NCI-H2107 treated with DMSO at 0.1 percent for 48 hours (cell line): ENCODE measurements at regions not wholly inside any gene's neighbourhood (a gene's known extent, or its start where the extent isn't known, plus 50 kb on each side); places are given as distances from the start of the nearest gene placed in this dataset.

Experiments used
- DNase-seq: peaks from one replicate; lab custom pipeline; 2025; ENCODE audit not compliant: unreplicated experiment; lab: John Stamatoyannopoulos, UW

DNA sequence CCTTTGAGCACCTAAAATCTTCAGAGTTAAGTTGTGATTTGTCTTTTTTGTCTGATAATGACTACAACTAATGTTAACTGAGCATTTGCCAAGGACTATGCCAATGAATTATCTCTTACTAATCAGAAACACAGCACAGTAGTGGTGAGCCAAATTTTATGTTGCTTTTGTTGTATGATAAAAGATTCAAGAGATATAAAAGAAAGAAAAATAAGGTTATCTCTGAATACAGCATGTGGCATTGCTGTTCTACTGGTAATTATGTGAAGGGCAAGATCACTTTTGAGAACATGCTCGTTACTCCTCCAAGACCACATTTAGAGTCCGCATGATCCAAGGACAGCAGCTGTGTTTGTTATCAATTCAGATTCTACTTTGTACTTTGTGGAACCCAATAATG is 133.4 kb upstream of the MYLIP start:
- no peak for DNase-seq

GRCh38 chr6:15994814-15995459 is 133.9 kb upstream of the MYLIP start:
- DNase-seq, result no peak

DNA sequence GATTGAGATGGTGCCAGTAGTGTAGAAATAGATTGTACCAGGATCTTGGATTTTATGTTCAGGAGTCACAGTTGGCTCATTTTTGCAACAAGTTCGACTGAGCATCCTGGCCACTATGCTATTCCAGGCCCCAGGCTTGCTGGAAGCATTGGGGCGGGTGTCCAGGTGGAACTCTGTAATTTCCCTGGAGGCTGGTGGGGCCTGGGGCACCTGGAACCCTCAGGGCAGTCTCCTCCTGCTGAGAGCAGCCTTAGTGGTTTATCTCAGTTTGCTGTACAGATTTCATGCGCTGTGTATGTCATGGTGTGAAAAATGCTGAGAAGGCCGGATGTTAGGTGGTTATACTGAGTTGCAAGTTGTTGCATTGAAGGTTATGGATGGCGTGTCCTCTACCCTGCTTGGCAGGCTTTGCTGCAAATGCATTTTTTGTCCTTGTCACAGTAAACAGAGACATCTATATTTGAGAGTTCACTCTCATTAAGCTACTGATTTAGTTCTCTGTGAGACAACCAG is 135.1 kb upstream of the MYLIP start:
- DNase-seq, result no peak

GRCh38 chr6:15990179-15990578 is 138.7 kb upstream of the MYLIP start:
- DNase-seq, result no peak

DNA sequence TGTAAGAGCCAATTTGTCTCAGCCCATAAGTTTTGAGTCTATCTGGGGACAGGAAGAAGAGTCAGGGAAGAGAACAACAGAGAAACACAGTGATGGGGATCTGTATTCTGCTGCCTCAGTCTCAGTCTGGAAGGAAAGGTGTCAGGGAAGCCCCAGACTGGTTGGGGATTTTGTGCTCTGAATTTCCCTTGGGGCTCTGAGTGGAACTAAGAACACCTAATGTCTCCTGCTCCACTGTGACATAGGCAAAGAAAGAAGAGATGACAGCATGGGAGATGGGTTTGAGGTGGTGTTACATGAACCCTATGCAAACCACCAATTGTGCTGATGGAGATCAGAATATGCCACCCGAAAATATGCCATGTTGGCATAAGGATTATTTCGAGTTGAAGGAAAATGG is 139.5 kb upstream of the MYLIP start:
- no peak for DNase-seq

- no peak for DNase-seq
These were observed 141.3 kb upstream of the MYLIP start for GRCh38 chr6:15987569-15987968.

GRCh38 chr6:15986027-15986629 is 142.8 kb upstream of the MYLIP start:
- DNase-seq, result no peak

DNA sequence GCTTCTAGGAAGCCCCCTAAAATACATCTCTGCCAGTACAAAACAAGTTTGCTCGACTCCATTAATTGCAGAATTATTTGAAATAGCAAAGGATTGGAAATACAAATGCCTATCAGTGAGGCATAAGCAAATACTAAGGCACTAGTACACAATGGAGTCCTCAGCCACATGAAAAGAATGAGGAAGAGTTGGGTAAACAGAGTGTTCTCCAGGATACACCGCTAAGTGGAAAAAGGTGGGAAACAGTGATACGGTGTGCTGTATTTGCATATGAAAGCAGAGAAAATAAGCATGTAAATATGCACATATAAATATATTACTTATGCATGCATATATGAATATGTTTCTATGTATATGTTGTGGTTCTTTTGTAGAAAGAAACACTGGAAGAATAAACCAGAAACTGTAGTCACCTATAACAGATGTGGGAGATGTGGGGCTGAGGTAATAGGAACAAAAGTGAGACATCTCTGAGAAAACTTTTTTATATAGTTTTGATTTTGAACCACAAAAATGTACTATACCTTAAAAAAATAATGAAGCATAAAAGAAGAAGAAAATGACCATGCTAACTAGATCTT is 143.4 kb upstream of the MYLIP start:
- no peak for DNase-seq

- DNase-seq, result no peak
These were observed 146.9 kb upstream of the MYLIP start for GRCh38 chr6:15981956-15982355.

DNA sequence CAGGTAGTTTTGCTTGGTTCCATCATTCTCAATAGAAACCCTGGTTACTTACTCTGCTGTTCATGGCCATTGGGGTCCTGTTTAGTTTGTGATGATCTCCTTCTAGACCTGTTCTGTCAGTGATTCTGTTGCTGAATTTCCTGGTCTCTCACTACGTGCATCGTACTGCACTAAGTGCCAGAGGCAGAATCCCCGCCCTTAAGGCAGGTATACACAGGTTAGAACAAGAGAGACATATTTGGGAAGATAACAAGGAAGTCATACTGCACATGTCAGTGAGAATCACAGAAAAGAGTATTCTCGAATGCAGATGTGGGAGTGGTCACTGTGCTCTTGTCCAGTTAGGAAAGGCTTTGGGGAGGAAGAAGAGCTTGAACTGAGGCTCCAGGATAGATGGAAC is 148.1 kb upstream of the MYLIP start:
- DNase-seq, result no peak

- DNase-seq, result no peak
These were observed 150.5 kb upstream of the MYLIP start for GRCh38 chr6:15978426-15978825.

- DNase-seq, result no peak
These were observed 151.8 kb upstream of the MYLIP start for GRCh38 chr6:15977050-15977449.

- DNase-seq, result no peak
These were observed 154.1 kb upstream of the MYLIP start for GRCh38 chr6:15974817-15975216.

DNA sequence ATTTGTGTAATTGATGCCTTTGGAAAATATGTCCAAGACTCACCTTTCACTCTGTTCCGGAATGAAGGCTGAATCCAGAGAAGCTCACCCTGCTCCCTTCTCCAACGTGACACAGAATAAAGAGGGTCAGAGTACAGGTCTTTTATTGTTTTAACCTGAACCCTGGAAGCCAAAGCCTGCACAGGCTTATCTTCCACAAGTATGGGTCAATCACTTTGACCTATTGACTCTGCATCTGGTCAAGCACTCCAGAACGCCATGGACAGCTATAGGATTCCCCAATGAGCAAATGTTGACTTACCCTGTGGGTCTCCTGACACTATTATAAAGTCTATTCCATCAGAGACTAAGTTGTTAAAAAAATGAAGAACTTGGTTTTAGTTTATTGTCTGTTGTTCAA is 158.4 kb upstream of the MYLIP start:
- DNase-seq, result no peak

- DNase-seq, result no peak
These were observed 159.6 kb upstream of the MYLIP start for GRCh38 chr6:15969236-15969778.

DNA sequence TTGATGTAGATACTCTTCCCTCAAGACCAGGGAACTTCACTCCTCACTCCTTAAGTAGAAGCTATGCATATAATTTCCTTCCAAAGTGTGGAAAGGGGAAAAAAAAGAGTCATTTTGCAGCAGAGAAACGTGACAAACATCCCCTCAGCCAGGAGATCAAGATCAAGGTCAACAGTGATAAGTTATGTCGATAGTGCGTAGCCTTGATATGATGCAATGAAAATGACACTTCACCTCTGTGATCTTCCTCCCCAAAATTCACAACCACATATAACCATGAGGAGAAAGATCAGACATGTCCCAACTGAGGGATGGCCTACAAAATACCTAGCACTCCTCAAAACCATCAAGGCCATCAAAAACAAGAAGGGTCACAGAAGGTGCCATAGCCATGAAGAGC is 160.4 kb upstream of the MYLIP start:
- DNase-seq, result no peak

DNA sequence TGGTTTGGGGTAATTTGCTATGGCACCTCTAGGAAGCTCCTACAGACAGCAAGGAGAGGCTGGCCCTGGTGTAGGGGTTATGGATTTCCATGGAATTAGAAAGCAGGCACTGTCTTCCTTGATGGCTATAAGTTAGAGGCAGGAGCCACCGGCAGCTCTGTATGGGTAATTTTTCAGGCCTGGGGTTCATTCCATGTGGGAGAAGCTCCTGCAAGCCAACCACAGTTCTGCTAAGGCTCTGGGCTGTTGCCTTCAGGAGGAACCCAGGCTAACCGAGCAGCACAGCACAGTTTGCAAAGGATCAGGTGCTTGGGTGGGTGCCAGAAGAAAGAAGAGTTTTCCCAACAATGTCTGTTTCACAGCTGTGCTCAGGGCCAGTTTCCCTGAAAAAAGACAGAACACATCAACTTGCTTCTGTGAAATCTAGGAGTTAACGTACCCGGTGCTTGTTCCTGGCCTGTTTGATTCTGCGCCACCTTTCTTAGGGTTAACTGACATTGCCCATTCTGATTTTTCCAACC is 162.8 kb upstream of the MYLIP start:
- DNase-seq, result no peak

- DNase-seq, result no peak
These were observed 166.5 kb upstream of the MYLIP start for GRCh38 chr6:15962449-15962764.

DNA sequence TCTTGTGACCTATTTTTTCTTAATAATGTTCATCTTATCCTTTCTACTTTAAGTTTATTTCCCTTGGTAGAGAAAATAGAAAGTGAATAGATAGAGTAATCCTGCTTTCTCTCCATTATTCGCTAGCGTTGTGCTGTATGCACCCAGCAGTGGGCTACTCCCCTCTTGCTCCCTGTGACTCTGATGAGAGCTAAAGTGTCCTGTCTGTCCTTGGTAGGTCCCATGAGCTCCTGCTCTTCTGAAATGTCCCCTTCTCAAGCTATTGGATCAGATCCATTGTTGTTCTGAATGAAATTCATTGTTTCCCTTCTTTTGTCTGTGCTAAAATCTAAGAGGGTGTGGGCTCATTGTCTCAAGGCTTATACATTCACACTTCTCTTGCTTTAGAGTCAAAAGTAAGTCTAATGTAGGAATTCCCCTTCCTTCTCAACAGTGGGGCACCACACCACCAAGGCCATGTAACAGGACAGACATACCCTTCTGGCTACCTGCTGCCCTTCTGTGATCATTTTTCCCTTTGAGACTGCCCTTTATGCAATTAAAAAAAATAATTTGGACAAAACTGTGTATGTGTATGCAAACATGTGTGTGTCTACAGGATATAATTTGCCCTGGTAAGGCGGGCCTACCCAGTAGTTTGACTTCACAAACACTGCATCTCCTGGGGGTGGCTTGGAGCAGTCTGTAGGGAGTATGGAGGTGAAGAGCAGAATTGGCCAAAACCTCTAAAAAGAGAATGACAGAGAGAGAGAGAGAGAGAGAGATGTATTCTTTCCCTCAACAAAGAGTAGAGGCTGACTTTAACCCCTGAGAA is 167.0 kb upstream of the MYLIP start:
- DNase-seq, result no peak

GRCh38 chr6:15960740-15961634 is 167.9 kb upstream of the MYLIP start:
- DNase-seq, result no peak
